ENCODE measurements at regions not wholly inside any gene's neighbourhood (a gene's known extent, or its start where the extent isn't known, plus 50 kb on each side); places are given as distances from the start of the nearest gene placed in this dataset.

DNA sequence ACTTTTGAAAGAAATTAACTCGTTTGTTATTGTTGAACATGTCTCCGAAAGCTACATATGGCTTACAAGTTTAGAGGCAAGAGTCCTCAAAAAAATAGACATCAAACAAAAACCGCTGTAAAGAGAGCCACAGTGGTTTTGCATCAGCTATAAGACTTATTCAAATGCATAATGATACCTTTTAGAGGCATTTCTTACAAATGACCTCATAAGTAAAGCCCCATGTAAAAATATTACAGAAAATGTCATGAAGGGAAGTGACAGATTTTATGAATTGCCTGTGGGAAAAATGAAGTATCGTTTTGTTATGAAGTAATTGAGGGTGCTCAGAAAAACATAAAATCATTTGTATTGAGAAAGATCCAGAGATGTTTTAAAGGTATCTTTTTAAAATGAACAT lies 598.0 kb downstream of the NXPH1 start:
- TF ChIP-seq POLR2A (IDR thresholded peaks at IDR 0.05) (no peak), EP300 (IDR thresholded peaks at IDR 0.05) (no peak)

Data from sigmoid colon (tissue), 4 donors.